Neuronal stem cell (in vitro differentiated cells): ENCODE measurements at regions not wholly inside any gene's neighbourhood (a gene's known extent, or its start where the extent isn't known, plus 50 kb on each side); places are given as distances from the start of the nearest gene placed in this dataset.
"Not testable (repeated sequence)": the region's sequence is repeated elsewhere in the genome, so short reads cannot be mapped to it uniquely, and the experiment has no call there.

Source experiments
- DNase-seq: peaks from one replicate; pipeline ENCODE4 v3.0.0-alpha.2; 2013; ENCODE audit warnings: low spot score
- H2AFZ ChIP-seq: one replicate; pipeline ENCODE4 v1.6.1; 2013; ENCODE audit warnings: mild to moderate bottlenecking, low read length, inconsistent platforms
- H2AK5ac ChIP-seq: 2 replicates; pipeline ENCODE4 v1.6.1; 2013; ENCODE audit warnings: low read depth, mild to moderate bottlenecking, inconsistent platforms, low read length, moderate library complexity, mixed read lengths
- H2BK120ac ChIP-seq: 2 replicates; pipeline ENCODE4 v1.6.1; 2013; ENCODE audit warnings: low read depth, mild to moderate bottlenecking, inconsistent platforms, low read length, moderate library complexity, mixed read lengths
- H2BK12ac ChIP-seq: one replicate; pipeline ENCODE4 v1.6.1; 2013; ENCODE audit warnings: low read length, inconsistent platforms
- H2BK15ac ChIP-seq: 2 replicates; pipeline ENCODE4 v1.6.1; 2013; ENCODE audit warnings: mild to moderate bottlenecking, low read length, inconsistent platforms, mixed read lengths
- H2BK5ac ChIP-seq: one replicate; pipeline ENCODE4 v1.6.1; 2013; ENCODE audit warnings: inconsistent platforms, mild to moderate bottlenecking, low read length, moderate library complexity
- H3K14ac ChIP-seq: one replicate; pipeline ENCODE4 v1.6.1; 2013; ENCODE audit warnings: low read length, inconsistent platforms
- H3K18ac ChIP-seq: 2 replicates; pipeline ENCODE4 v1.6.1; 2013; ENCODE audit warnings: low read length, inconsistent platforms
- H3K23ac ChIP-seq: 2 replicates; pipeline ENCODE4 v1.6.1; 2013; ENCODE audit warnings: low read depth, mild to moderate bottlenecking, mixed read lengths, low read length, inconsistent platforms; ENCODE audit not compliant: poor library complexity
- H3K27ac ChIP-seq: replicated peaks from 3 replicates; pipeline ENCODE4 v1.5.1; 2013; ENCODE audit warnings: low read length, inconsistent platforms
- H3K27me3 ChIP-seq, 3 experiments: 2 replicates each; pipeline ENCODE4 v1.6.1; 2013; ENCODE audit warnings: low read length in 3 of 3, mild to moderate bottlenecking in 2 of 3, inconsistent platforms in 1 of 3, low read depth in 1 of 3, mixed read lengths in 1 of 3, moderate library complexity in 1 of 3; ENCODE audit not compliant: control insufficient read depth in 3 of 3, insufficient read depth in 3 of 3
- H3K36me3 ChIP-seq, 2 donors: replicated peaks in 1 of 2; 2 replicates each; pipeline ENCODE4 v1.6.1; 2013; ENCODE audit warnings: low read length in 2 of 2; ENCODE audit not compliant: control insufficient read depth in 2 of 2, insufficient read depth in 2 of 2
- H3K4ac ChIP-seq: 2 replicates; pipeline ENCODE4 v1.6.1; 2013; ENCODE audit warnings: inconsistent platforms, mild to moderate bottlenecking, low read length, moderate library complexity
- H3K4me1 ChIP-seq, 2 donors: 1 replicate in 1 of 2; 2 replicates in 1 of 2; pipeline ENCODE4 v1.6.1; 2013; ENCODE audit warnings: low read length in 2 of 2, low read depth in 1 of 2; ENCODE audit not compliant: control insufficient read depth in 2 of 2, insufficient read depth in 1 of 2
- H3K4me2 ChIP-seq: one replicate; pipeline ENCODE4 v1.6.1; 2013; ENCODE audit warnings: mild to moderate bottlenecking, low read length, inconsistent platforms; ENCODE audit not compliant: insufficient read depth, poor library complexity, severe bottlenecking
- H3K4me3 ChIP-seq, 2 donors: 2 replicates each; pipeline ENCODE4 v1.5.1; 2013; ENCODE audit warnings: low read length in 2 of 2, mild to moderate bottlenecking in 2 of 2, inconsistent platforms in 1 of 2, moderate library complexity in 1 of 2
- H3K79me1 ChIP-seq: one replicate; pipeline ENCODE4 v1.6.1; 2013; ENCODE audit warnings: low read depth, mild to moderate bottlenecking, inconsistent platforms, low read length, moderate library complexity
- H3K9ac ChIP-seq: one replicate; pipeline ENCODE4 v1.6.1; 2013; ENCODE audit warnings: mild to moderate bottlenecking, low read depth, low read length, inconsistent platforms; ENCODE audit not compliant: poor library complexity
- H3K9me3 ChIP-seq, 2 donors: replicated peaks in 1 of 2; 2 replicates each; pipeline versions ENCODE3 to v1.6.1; 2013; ENCODE audit warnings: low read length in 2 of 2, mild to moderate bottlenecking in 2 of 2, inconsistent platforms in 1 of 2, low read depth in 1 of 2, mixed read lengths in 1 of 2, moderate library complexity in 1 of 2; ENCODE audit not compliant: control insufficient read depth in 2 of 2, insufficient read depth in 1 of 2
- H4K8ac ChIP-seq: one replicate; pipeline ENCODE4 v1.6.1; 2013; ENCODE audit warnings: low read depth, mild to moderate bottlenecking, inconsistent platforms, low read length, moderate library complexity
- H4K91ac ChIP-seq: one replicate; pipeline ENCODE4 v1.6.1; 2013; ENCODE audit warnings: low read length, low read depth, mild to moderate bottlenecking, inconsistent platforms; ENCODE audit not compliant: poor library complexity
- WGBS, 2 donors: extraction: QIAGEN DNeasy Blood & Tissue Kit; methylation state at CpG; one replicate each; pipeline ENCODE4 v1.1.7; 2013; ENCODE audit warnings: missing lambda C conversion rate in 2 of 2, mixed read lengths in 1 of 2; ENCODE audit not compliant: insufficient read length in 2 of 2, insufficient replicate concordance in 1 of 2; ENCODE audit errors: extremely low coverage in 2 of 2; 5-methylcytosine and 5-hydroxymethylcytosine counted together

DNA sequence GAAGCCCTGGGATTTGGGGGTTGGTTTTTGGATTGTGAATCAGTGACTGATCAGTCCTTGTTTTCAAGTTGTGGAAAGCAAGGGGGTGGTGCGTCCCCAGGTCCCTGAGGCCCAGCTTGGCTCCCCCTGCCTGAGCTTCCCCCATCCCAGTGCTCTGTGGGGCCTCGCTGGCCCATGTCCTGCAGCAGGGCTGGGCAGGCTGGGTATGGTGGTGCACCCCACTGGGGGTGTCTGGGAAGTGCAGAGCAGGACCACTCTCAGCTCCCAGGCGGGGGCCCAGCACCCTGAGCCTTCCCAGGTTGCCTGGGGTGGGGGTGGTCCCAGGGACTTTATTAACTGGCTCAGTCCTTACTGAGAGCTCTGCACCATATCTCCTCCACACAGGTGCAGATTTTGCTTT lies 483.3 kb downstream of the TUBA3C start:
- not testable (repeated sequence) for H3K23ac ChIP-seq, H3K27me3 ChIP-seq, H2AK5ac ChIP-seq, H2BK5ac ChIP-seq, H2AFZ ChIP-seq, H3K4ac ChIP-seq, H3K9ac ChIP-seq, H3K9me3 ChIP-seq, H3K79me1 ChIP-seq, H3K14ac ChIP-seq, H2BK120ac ChIP-seq, H3K4me3 ChIP-seq, H4K91ac ChIP-seq, H3K4me2 ChIP-seq, H3K4me1 ChIP-seq, H2BK12ac ChIP-seq, H4K8ac ChIP-seq, H3K36me3 ChIP-seq, H2BK15ac ChIP-seq, H3K18ac ChIP-seq, H3K27ac ChIP-seq, DNase-seq
- WGBS, 2 donors = no CpG with 5 or more reads among the region's 3 CpGs

DNA sequence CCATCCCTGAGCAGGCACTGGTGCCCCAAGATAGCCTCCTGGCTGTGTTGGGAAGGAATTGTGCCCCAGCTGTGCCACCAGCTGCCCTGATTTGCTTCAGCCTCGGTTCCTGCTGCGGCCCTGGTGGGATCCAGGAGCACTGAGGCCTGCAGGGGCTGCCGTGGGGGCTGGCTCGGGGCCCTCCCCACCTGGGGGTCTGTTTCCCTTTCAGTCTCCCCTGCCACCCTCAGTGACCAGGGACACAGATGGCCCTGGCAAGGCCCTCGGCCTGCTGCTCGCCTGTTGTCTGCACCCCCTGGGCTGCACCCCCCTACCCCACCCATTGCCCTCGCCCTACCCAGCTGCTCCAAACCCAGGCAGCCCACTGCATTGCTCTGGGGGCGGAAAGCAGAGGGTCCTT lies 483.8 kb downstream of the TUBA3C start:
- not testable (repeated sequence) for H3K23ac ChIP-seq, H3K79me1 ChIP-seq, H3K36me3 ChIP-seq, H3K4me3 ChIP-seq, H3K9ac ChIP-seq, H3K14ac ChIP-seq, H4K8ac ChIP-seq, H3K27me3 ChIP-seq, H3K18ac ChIP-seq, H2BK12ac ChIP-seq, DNase-seq, H2BK120ac ChIP-seq, H3K27ac ChIP-seq, H2BK15ac ChIP-seq, H3K4me2 ChIP-seq, H3K4ac ChIP-seq, H4K91ac ChIP-seq, H3K4me1 ChIP-seq, H3K9me3 ChIP-seq, H2AK5ac ChIP-seq, H2BK5ac ChIP-seq, H2AFZ ChIP-seq
- no CpG with 5 or more reads among the region's 8 CpGs for WGBS, 2 donors

DNA sequence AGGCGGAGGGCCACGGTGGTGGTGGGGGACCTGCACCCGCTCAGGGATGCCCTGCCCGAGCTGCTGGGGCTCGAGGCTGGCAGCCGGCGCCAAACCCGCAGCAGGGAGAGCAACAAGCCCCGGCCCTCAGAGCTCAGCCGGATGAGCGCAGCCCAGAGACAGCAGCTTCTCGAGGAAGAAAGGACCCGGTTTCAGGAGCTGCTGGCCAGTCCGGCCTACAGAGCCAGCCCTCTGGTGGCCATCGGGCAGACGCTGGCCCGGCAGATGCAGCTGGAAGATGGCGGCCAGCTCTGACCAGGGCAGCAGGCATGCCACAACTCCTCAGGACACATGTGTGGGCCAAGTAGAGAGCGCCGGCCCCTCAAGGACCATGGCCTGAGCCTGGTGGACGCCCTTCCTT lies 484.4 kb downstream of the TUBA3C start:
- H2BK5ac ChIP-seq, H3K4me1 ChIP-seq, H3K18ac ChIP-seq, H2BK15ac ChIP-seq, H2BK120ac ChIP-seq, H3K23ac ChIP-seq, H3K14ac ChIP-seq, H3K79me1 ChIP-seq, DNase-seq, H3K4me2 ChIP-seq, H4K8ac ChIP-seq, H3K9me3 ChIP-seq, H3K27ac ChIP-seq, H3K4me3 ChIP-seq, H2BK12ac ChIP-seq, H3K4ac ChIP-seq, H3K36me3 ChIP-seq, H3K27me3 ChIP-seq, H4K91ac ChIP-seq, H3K9ac ChIP-seq, H2AFZ ChIP-seq, H2AK5ac ChIP-seq: not testable (repeated sequence)
- WGBS, 2 donors = no CpG with 5 or more reads among the region's 21 CpGs

DNA sequence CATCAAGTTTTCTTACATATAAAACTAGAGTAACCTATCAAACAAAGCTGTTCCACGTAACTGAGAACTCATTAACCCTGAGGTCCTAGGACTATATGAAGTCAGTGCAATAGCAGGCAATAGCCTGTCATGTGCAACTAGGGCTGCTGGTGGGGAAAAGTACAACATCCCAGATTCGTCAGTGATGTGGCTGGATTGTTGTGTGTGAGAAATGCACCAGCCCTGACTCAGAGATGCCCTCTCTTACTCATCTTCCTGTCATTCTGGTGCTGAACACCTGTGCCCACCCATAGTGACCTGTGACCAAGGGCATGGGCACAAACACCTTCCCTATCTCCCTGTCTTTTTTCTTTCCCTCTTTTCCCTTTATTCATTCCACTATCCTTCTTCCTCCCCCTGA lies 504.2 kb downstream of the TUBA3C start:
- H3K27me3 ChIP-seq, H2BK5ac ChIP-seq, H4K91ac ChIP-seq, H3K36me3 ChIP-seq, DNase-seq, H3K4me2 ChIP-seq, H2BK120ac ChIP-seq, H3K9me3 ChIP-seq, H2AK5ac ChIP-seq, H3K9ac ChIP-seq, H2BK15ac ChIP-seq, H2BK12ac ChIP-seq, H3K27ac ChIP-seq, H3K4me1 ChIP-seq, H3K79me1 ChIP-seq, H4K8ac ChIP-seq, H3K14ac ChIP-seq, H3K4me3 ChIP-seq, H2AFZ ChIP-seq, H3K23ac ChIP-seq, H3K18ac ChIP-seq, H3K4ac ChIP-seq: not testable (repeated sequence)
- WGBS, 2 donors = no CpG with 5 or more reads among the region's 2 CpGs
